Eye (tissue), 1 donor: ENCODE measurements at regions not wholly inside any gene's neighbourhood (a gene's known extent, or its start where the extent isn't known, plus 50 kb on each side); places are given as distances from the start of the nearest gene placed in this dataset.

ENCODE experiments used
- DNase-seq: peaks from one replicate; pipeline ENCODE4 v3.0.0-alpha.2; 2015

DNA sequence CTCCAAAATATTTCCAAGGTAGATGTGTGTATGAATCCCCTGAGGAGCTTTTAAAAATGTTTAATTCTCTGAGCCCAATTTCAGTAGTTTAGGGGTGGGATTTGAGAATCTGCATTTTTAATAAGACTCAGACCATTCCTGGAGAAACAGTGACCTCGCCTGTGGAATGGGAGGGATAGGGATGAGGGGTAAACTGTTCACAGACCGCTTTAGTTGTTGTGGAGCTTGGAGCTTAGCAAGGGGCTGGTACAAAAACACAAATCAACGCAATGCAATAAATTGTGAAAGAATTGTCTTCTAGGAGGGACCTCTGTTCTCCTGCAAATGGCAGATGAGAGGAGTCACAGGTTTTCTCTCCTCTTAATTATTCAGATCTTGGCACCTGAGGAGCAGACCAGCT, 239.3 kb upstream of the SULF2 start:
- no peak for DNase-seq

DNA sequence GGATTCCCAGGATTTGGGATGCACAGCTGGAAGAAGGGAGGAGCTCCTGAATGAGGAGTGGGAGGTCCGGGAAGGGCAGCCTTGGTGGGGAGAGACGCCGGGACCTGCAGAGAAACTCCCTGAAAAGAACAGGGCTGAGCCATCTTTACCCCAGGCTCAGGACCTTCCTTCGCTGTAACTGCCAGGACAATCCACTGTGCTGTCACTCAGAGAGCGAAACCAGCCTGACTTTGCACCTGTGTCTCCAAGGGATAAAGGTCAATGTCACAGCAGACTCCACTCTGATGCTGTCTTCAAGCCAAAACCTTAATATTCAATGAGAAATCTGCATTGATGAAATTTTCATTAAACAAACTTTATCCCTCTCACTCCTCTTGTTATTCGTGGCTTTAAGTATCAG, 235.4 kb upstream of the SULF2 start:
- DNase-seq, result peak; percentile 45

DNA sequence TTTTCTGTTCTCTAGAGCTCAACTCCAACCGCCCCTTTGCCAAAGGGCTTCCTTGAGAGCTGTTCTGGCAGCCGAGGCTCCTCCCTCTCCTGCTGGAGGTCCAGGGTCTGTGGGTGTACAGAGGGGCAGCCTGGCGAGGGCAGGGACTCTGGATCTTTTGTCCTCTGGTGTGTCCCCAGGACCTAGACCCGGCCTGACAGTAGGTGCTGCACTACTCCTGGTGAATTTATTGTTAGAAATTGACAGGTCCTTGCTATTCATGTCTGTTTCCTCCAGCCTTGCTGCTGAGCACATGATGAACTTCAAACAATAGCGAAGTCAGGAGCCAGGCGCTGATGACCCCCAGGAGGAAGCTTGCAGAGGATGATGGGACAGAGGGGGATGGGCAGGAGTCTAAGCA, 234.7 kb upstream of the SULF2 start:
- peak; percentile 27 for DNase-seq

DNA sequence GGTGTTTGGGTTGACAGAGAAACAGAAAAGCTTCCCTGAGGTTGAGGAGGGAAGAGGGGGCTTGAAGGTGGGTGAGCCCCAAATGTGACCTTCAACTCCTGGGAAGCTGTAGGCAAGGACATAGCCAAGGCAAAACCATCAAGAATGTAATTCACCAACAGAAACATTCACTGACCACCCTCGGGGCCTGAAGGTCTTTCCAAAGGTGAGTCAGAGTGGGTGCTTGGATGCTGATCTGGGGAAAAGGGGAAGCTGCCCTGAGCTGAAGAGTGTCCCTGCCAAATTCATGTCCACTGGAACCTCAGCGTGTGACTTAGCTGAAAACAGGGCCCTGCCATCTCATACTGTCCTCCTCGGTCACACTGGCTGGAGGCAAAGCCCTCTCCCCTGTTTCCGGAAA, 234.2 kb upstream of the SULF2 start:
- DNase-seq, result no peak

DNA sequence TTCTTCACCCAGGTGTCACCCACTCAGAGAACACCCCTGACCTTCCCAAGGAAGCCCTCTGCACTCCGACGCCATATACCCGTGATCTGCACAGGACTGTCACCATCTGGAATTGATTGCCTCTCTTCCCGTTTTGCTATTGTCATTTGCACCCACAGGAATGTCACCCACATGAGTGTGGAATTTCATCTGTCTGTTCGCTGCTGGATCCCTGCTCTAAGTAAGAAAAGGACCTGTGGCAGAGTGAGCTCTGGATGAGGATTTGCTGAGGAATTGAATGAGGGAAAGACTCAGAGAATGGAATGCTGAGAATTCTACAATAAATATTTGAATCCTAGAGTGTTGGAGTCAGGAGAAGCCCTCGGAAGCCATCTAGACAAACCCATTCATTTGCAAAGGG, 233.6 kb upstream of the SULF2 start:
- DNase-seq, result peak; percentile 35

DNA sequence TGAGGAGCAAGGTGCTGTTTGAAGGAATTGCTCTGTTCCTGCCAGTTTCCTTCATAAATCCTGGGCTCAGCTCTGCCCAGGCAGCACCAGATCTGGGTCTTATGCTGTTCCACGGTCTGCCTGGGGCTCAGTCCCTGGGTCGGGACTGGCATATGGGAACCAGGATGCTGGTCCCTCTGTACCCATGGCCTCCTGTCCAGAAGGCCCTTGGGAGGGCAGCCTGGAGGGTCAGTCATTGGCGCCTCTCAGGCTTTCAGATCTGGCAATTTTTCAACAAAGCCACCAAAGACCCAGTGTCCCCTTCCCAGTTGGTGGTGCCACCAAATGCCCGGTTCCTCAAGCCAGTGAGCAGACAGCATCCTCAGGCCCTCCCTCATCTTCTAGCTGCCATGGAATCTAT, 232.7 kb upstream of the SULF2 start:
- DNase-seq, result no peak

DNA sequence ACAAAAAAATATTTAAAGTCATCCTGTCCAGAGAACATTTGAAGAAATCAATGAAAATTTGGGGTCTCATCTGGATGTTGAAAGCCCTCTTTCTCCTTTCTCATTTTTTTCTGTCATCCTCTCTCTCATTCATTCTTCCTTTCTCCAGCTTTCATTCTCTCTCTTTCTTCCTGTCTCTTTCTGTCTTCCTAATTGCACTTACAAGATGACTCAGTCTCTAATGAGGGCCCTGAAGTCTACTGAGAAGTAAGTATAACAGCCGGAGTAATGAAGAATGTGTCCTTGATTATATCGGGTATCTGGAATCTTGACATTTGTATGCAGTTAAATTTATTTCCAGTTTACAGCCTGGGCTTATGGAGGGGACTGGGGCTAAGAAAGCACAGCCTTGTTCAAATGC, 232.2 kb upstream of the SULF2 start:
- DNase-seq, result no peak

DNA sequence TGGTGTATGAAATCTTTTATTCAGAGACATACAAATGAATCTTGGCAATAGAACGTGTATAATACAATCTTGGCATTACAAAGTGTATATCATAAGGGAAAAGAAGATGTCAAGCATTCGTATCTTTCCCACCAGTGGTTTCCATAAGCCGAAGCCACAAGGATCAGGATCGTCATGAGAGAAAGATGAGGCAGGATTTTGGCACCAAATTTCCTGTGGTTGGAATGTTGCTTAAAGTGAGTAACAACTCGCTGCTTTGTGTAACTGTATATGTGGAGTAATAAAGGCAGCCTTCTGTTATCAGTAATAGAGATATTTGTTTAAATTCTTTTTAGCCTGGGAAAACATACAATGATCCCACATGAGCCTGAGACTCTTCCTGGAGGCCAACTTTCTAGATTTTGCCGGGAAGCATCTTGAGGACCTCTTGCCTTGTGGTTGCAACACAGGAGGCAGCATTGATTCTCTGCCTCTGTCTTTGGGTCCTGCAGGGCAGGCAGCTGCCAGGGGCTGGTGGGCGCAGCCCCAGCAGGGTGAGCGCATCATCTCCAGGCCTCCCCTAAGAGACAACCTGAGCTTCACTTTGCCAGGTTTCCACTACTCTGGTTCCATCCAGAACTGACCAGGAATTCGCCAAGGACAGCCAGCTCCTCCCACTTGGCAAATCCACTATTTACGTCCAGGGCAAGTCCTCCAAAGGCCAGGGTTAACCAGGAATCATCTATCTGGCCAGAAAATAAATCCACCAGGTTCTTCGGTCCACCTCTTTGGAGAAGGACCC, 230.9 kb upstream of the SULF2 start:
- DNase-seq, result peak; percentile 73

DNA sequence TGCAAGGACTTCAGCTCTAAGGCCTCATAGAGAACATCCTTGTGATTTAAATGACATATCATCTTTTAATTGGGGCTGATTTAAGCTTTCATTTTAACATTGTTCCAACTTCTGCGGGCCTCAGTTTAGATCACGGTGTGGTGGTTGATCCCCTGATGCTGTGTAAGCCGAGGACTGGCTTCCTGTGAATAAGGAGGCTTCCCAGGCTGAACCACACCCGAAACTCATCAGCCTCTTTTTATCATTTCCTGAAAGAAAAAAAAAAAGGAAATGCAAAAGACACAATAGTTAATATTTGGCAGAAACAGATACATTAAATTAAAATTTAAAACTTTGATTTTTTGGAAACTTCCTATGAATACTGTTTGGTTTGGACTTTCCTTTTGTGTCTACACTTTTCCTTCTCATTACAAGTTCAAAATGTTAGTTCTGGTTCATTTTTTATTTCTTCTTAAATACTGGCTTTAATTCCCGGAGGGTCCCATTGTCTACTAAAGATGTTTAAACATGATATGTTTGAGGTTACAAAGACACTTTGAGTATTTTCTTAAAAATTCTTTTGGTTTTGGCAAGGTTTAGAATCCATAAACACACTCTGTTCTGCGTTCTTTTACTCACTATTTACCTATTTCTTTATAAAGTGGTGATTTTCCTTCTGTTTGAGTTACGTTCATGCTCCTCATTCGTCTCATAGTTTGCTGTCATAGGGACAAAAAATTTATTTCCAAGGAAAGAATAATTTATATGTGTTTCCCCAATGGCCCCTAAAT, 230.0 kb upstream of the SULF2 start:
- peak; percentile 29 for DNase-seq

DNA sequence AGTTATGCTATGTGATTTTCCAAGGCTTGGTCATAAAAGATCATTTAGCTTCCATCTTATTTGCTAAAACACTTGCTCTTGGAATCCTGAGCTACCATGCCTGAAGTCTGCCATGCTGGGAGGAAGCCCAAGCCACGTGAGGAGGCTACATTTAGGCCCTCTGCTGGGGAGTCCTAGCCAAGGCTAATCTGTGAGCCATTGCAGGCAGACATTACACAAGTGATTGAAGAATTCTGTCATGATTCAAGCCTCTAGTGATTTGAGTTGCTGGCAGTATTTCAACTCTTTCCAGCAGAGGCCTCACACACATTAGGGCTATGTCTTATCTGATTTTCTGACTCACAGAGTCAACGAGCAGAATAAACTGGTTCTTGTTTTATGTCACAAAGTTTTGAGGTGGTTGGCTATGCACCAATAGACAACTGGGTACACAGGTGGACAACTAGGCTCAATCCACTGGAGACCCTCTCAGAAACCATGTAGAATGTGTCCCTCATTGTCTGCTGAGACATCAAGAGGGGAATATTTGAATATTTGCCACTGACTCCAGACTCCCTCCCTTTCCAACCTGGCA, 227.2 kb upstream of the SULF2 start:
- DNase-seq, result no peak

DNA sequence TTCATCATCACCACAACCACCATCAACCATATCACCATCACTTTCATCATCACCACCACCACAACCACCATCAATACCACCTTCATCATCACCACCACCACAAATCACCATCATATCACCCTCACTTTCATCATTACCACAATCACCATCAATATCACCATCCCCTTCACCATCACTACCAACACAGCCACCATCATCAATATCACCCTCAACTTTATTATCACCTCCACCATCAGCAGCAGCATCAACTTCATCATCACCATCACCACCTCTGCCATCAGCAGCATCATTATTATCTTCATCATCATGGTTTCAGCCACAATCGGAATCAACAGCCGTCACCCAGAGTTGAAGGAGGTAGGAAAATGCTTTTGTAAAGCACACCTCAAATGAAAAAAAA, 225.7 kb upstream of the SULF2 start:
- no peak for DNase-seq

DNA sequence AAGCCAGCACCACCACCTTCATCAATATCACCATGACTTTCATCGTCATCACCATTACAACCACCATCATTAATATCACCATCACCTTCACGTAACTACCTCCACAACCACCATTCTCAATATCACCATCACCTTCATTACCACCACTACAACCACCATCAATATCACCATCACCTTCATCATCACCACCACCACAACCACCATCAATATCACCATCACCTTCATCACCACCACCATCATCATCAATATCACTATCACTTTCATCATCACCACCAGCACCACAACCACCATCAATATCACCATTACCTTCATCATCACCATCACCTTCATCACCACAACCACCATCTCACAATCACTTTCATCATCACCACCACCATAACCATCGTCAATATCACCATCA, 225.3 kb upstream of the SULF2 start:
- no peak for DNase-seq

DNA sequence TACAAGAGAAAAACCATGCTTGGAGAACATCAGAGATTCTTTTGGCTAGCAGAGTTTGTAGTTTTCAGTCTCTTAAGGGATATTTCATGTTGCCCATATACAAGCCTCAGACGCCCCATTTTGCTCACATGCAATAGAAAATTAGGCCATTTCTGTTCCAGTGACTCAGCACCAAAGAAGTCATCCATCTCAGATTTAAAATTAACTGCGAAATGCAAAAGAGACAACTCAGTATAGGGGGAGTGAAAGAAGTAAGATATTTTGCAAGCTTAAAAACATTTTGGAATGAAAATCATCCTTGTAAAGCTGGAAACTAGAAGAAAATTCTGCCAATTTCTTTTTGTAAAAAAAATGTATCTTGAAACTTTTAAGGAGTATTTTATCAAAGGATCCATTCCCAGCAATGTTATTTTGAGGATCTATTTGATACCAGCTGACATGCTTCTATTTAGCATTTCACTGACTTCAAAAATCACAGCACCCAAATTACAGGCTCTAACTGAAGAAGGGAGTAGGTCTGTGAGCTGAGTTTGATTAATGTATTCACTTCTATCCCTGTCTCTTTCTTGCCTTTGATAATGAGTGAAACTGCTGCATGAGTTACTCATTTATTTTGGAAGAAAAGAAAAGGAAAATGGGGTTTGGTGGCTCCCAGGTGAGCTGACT, 223.7 kb upstream of the SULF2 start:
- no peak for DNase-seq

DNA sequence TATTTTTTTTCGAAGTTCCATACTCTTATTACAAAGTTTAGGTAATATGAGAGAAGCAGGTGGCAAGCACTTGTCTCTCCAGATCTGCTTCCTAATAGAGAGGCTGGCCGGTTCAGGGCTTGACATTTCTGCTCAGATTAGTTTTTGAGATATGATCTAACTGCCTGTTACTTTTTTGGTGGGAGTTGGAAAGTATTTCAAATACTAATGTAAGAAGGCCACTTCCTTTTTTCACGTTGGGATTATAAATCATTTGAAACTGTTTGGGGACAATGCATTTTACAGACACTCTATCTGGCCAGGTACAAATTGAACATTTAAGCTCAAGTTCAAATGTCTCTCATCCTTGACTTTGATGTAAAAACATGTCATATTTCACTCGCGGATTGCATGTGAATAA, 222.1 kb upstream of the SULF2 start:
- DNase-seq, result no peak

DNA sequence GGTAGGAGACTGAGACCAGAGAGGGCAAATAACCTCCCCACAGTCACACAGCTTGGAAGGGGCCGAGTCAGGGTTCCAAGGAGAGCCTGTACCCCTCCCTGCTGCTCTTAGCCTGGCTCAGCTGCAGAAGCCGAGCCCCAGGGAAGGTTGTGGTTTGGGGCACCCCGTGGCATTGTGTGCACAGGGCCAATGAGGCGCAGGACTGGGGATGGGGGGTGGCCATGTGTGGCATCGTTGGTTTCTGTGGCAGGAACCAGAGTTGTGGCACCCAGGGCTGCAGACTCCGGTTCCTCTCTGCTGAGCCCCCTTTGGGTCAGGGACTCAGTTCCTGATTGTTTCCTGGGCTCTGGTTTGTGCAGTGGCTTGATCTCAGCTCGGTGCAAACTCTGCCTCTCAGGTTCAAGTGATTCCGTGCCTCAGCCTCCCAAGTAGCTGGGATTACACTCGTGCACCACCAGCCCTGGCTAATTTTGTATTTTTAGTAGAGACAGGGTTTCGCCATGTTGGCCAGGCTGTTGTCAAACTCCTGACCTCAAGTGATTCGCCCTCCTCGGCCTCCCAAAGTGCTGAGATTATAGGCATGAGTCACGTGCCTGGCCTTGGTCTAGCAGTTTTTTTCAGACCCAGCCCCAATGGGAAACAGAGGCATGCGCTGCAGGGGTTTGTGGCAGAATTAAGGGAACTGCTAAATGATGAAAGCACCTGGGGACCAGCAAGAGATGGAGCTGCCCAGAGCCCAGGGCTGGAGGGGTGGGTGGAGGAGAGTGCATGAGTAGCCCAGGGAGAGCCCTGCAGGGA, 221.0 kb upstream of the SULF2 start:
- no peak for DNase-seq

DNA sequence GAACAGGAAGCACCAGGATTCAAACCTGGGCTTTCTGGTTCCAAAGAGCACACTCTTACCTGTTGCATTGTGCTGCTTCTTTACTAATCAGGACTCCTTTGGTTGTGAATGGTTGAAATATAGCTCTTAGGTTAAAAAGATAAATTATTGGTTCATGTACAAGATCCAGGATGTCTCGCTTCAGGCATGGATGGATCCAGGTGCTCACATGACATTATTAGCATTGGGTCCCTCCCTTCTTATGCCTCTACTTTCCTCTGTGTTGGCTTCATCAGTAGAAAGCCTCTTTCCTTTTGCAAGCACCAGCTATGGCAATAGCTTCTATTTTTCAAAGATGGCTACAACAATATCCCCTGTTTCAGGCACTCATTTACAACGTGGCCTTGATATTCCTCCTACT, 217.7 kb upstream of the SULF2 start:
- no peak for DNase-seq

DNA sequence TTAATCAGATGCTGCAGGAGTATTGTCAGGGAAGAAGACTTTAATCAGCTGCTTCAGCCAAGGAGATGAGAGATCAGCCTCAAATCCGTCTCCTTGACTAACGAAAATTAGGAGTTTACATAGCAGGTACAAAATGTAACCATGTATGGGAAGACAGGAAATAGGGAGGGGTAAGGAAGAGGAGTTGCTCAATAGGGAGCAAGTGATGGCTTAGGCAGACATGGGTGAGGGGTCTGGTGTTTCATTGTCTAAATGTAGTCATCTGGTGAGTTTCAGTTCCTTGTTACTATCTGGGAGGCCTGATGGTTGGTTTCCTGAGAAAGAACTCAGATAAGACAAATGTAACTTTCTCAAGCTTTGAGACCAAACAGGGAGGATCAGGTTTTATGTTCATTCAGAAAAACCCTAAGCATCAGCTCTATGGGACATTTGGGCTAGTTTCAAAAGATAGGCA, 217.3 kb upstream of the SULF2 start:
- no peak for DNase-seq

DNA sequence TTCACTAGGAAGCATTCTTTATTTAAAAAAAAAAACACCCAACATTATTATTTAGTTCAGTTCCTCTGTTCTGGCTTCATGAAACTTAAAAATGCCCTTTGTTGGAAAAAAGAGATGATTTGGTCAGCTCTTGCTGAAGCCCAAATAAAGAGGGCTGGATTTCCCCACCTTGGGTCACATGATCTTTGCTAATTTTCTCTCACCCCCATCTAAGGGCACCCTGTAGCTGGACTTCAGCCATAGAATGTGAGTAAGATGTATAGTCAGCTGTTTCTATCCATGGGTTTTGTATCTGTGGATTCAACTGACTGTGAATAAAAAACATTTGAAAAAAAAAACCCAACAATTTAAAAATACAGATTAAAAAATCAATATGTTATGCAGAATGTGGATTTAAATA, 213.9 kb upstream of the SULF2 start:
- DNase-seq, result no peak

DNA sequence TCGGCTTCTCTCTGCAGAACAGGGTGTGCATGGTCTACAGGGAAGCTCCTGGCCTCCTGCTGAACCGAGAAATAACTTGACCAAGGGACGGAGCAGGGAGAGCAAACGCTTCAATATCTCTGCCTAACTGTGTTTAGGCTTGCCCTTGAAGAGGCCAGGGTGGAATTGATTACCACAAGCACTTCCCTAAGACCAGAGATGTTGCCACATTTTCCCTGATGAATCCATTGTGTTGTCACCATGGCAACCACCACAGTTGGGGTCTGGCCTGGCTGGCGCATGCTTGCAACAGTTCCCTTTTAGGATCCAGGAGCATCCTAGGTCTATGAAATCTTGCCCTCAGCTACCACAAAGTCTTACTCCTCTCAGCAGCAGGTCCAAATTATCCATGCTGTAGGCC, 213.5 kb upstream of the SULF2 start:
- peak; percentile 81 for DNase-seq

DNA sequence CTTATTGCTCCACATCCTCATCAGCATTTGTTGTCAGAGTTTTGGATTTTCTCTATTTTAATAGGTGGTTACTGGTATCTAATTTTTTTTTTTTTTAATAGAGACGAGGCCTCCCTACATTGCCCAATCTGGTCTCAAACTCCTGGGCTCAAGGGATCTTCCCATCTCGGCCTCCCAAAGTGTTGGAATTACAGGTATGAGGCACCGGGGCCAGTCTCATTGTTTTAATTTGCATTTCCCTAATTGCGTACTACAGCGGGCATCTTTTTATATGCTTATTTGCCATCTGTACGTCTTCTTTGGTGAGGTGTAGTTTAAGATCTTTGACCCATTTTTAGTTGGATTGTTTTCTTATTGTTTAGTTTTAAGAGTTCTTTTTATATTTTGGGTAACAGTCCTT, 210.4 kb upstream of the SULF2 start:
- DNase-seq, result no peak

DNA sequence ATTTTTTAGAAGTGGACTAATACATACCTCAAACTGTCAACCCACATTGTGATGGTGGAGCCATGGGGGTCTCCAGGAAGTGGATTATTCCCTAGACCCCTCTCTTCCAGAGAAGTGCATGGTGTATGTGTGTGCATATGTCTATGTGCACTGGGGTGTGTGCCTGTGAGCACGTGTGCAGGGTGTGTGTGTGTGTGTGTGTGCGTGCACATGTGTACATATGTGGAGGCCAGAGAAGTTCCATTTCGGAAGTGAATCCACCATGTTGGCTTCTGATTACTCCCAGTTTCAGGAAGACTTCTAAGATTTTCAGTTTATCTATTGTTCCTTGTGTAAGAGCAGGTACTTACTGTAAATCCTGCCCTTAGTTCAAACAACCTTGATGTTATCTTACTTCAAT, 208.5 kb upstream of the SULF2 start:
- DNase-seq, result no peak

DNA sequence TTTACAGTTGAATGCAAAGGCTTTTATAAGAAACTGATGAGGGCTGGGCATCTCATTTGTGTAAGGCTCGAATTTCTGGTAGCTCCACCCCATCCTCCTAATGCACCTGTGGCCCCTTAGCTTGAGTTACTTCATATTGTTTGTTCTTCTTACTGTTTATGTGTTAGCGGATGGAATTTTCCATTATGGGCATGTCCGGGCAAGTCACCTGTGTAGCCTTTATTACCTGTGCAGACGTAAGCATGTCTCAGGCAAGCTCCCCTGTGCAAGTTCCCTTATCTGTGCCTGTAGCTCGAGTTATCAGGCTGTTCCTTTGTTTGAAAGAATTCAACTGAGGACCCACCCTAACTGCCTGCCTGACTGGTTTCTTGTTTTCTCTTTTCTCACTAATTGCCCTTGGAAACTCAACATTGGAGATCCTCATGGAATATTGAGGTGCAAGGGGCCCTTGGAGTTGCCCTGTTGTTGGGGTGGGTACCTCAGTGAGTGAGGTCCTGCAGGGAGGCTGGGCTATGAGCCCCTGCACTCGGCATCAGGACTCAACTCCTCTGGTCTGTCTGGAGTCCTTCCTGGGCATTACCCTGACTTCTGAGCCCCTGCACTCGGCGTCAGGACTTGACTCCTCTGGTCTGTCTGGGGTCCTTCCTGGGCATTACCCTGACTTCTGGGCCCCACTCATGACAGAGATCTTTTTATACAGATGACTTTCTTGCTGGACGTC, 207.9 kb upstream of the SULF2 start:
- DNase-seq, result no peak
